Spleen (tissue), 7 donors: ENCODE measurements at regions not wholly inside any gene's neighbourhood (a gene's known extent, or its start where the extent isn't known, plus 50 kb on each side); places are given as distances from the start of the nearest gene placed in this dataset.

ENCODE experiments used
- CTCF ChIP-seq, 11 experiments: fragments of 200-600 bp in 7 of 11; fragments of 450-650 bp in 4 of 11; sonication (generic) in 4 of 11; IDR thresholded peaks in 8 of 11; conservative IDR thresholded peaks in 3 of 11; 1 replicate in 7 of 11; 2 replicates in 4 of 11; pipeline versions ENCODE4 v1.4.0 to v1.8.0; 2016 to 2021; ENCODE audit warnings: antibody characterized with exemption in 11 of 11, inconsistent platforms in 4 of 11, mild to moderate bottlenecking in 1 of 11
- POLR2A ChIP-seq, 3 donors: fragments of 450-650 bp; IDR thresholded peaks; one replicate each; pipeline ENCODE4 v1.5.1; 2017; ENCODE audit warnings: antibody characterized with exemption in 3 of 3, mild to moderate bottlenecking in 1 of 3
- POLR2AphosphoS5 ChIP-seq, 3 donors: sonication (generic); formaldehyde crosslinking; IDR thresholded peaks; one replicate each; pipeline ENCODE4 v1.5.1; 2017; ENCODE audit warnings: antibody characterized with exemption in 3 of 3
- donor health status: DM: no; HTN: no; CAD: no; lungs with moderate emphysema.
- donor health status: DM: no; HTN: no; CAD: no.
- donor health status: DM: no; HTN: no; CAD: no.

- TF ChIP-seq CTCF (IDR thresholded peaks at IDR 0.05 in 8 of 11, conservative IDR thresholded peaks at IDR 0.05 in 3 of 11) (no peak), POLR2A (IDR thresholded peaks at IDR 0.05) (no peak), POLR2AphosphoS5 (IDR thresholded peaks at IDR 0.05) (no peak)
Measured at GRCh38 chr17:34816848-34817247, 144.4 kb downstream of the CCT6B start.
